Panc1 (cell line): ENCODE measurements at regions not wholly inside any gene's neighbourhood (a gene's known extent, or its start where the extent isn't known, plus 50 kb on each side); places are given as distances from the start of the nearest gene placed in this dataset.

Source experiments
- CTCF ChIP-seq: fragments of 450-650 bp; IDR thresholded peaks from 2 replicates; pipeline ENCODE4 v1.5.1; 2017; ENCODE audit warnings: mild to moderate bottlenecking
- POLR2AphosphoS5 ChIP-seq: IDR thresholded peaks from 2 replicates; pipeline ENCODE4 v1.6.1; 2012; ENCODE audit warnings: mild to moderate bottlenecking, low read depth, low read length, moderate library complexity
- SIN3A ChIP-seq: IDR thresholded peaks from 2 replicates; pipeline ENCODE4 v1.6.1; 2012; ENCODE audit warnings: low read depth, mild to moderate bottlenecking, low read length, moderate library complexity, borderline replicate concordance; ENCODE audit not compliant: insufficient read depth
- TCF7L2 ChIP-seq: IDR thresholded peaks from 2 replicates; pipeline ENCODE4 v1.6.1; 2011; ENCODE audit warnings: mild to moderate bottlenecking, low read depth, low read length, inconsistent platforms
- TF ChIP-seq, protein P1 (sequence below), 2 experiments: IDR thresholded peaks; 2 replicates each; pipeline ENCODE4 v1.6.1; 2011 to 2012; ENCODE audit warnings: low read depth in 2 of 2, control low read depth in 1 of 2, low read length in 1 of 2, mild to moderate bottlenecking in 1 of 2, moderate library complexity in 1 of 2; ENCODE audit not compliant: insufficient read depth in 1 of 2

DNA sequence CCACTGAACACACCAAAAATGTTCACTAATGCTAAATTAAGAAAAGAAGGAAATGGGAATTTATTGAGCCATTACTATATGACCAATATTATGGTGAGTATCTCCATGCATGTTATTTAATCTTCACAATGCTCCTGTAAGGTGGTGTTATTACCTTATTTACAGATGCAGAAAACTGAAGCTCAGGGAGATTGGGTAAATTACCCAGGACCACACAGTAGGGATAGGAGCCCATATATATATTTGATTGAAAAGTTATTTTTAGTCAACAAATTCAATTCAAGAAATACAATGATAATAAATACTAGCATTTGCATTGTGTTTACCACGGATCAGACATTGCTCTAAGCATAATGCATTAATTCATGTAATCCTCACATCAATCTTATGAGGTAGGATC lies 202.2 kb upstream of the FBXO11 start:
- TF ChIP-seq CTCF (no peak), POLR2AphosphoS5 (no peak), SIN3A (no peak), TCF7L2 (no peak)
- TF ChIP-seq, protein P1, sequence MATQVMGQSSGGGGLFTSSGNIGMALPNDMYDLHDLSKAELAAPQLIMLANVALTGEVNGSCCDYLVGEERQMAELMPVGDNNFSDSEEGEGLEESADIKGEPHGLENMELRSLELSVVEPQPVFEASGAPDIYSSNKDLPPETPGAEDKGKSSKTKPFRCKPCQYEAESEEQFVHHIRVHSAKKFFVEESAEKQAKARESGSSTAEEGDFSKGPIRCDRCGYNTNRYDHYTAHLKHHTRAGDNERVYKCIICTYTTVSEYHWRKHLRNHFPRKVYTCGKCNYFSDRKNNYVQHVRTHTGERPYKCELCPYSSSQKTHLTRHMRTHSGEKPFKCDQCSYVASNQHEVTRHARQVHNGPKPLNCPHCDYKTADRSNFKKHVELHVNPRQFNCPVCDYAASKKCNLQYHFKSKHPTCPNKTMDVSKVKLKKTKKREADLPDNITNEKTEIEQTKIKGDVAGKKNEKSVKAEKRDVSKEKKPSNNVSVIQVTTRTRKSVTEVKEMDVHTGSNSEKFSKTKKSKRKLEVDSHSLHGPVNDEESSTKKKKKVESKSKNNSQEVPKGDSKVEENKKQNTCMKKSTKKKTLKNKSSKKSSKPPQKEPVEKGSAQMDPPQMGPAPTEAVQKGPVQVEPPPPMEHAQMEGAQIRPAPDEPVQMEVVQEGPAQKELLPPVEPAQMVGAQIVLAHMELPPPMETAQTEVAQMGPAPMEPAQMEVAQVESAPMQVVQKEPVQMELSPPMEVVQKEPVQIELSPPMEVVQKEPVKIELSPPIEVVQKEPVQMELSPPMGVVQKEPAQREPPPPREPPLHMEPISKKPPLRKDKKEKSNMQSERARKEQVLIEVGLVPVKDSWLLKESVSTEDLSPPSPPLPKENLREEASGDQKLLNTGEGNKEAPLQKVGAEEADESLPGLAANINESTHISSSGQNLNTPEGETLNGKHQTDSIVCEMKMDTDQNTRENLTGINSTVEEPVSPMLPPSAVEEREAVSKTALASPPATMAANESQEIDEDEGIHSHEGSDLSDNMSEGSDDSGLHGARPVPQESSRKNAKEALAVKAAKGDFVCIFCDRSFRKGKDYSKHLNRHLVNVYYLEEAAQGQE (IDR thresholded peaks at IDR 0.05; ENCODE audit: insufficient read depth in 1 of 2, low read depth in 2 of 2, low read length in 1 of 2) = no peak
